ENCODE measurements at regions not wholly inside any gene's neighbourhood (a gene's known extent, or its start where the extent isn't known, plus 50 kb on each side); places are given as distances from the start of the nearest gene placed in this dataset.
A peak's percentile ranks its signal among the peaks of the same experiment; 100 is the strongest.

GRCh38 chr7:42699380-42700178 lies 212.3 kb downstream of the C7orf25 start:
- no peaks in the 10 kb centered on the region for H3K36me3 ChIP-seq
- peaks cover 0 to 3% (median 0%) of the 10 kb centered on the region in 12 donors for H3K9me3 ChIP-seq
- ATAC-seq (peak in 1 of 4 donors; percentile 56), DNase-seq (peak in 1 of 5 donors; percentile 34)
- H3K27me3 ChIP-seq = no peaks in the 10 kb centered on the region
- no peak overlapping the region for H3K4me3 ChIP-seq
- intact Hi-C loops (cut with DNase I) = loop anchor here in 7 of 10 donors (10.0 kb wide), 4 partner anchors 135 to 755 kb away; partner anchors contain the start of gene GLI3 (in 1 of the 7)
- H3K27ac ChIP-seq = peak overlapping the region in 1 of 12 donors; percentile 27
- peaks cover 0 to 32% (median 13%) of the 10 kb centered on the region in 12 donors for H3K4me1 ChIP-seq
- 32 to 37% (median 35%) methylated on average over 11 of the region's 11 CpGs for WGBS, 4 donors
- TF ChIP-seq CTCF (IDR thresholded peaks at IDR 0.05) = no peak
- no peak for TF ChIP-seq POLR2A (IDR thresholded peaks at IDR 0.05)

GRCh38 chr7:42698600-42699374 lies 213.1 kb downstream of the C7orf25 start:
- no peaks in the 10 kb centered on the region for H3K27me3 ChIP-seq
- H3K4me3 ChIP-seq = no peak overlapping the region
- H3K9me3 ChIP-seq = peaks cover 0 to 3% (median 0%) of the 10 kb centered on the region in 12 donors
- no peak overlapping the region for H3K27ac ChIP-seq
- intact Hi-C loops (cut with DNase I) = loop anchor here in 7 of 10 donors (10.0 kb wide), 4 partner anchors 136 to 754 kb away; partner anchors contain the start of gene GLI3 (in 1 of the 7)
- ATAC-seq (no peak), DNase-seq (no peak)
- H3K36me3 ChIP-seq = no peaks in the 10 kb centered on the region
- peaks cover 0 to 32% (median 13%) of the 10 kb centered on the region in 12 donors for H3K4me1 ChIP-seq
- 66 to 77% (median 69%) methylated on average over 7 of the region's 7 CpGs for WGBS, 4 donors
- TF ChIP-seq POLR2A (IDR thresholded peaks at IDR 0.05) (no peak), CTCF (IDR thresholded peaks at IDR 0.05) (no peak)

- Histone ChIP-seq H3K27ac (peak overlapping the region in 1 of 12 donors; percentile 14), H3K9me3 (peaks cover 0 to under 1% (median 0%) of the 10 kb centered on the region in 12 donors), H3K4me3 (no peak overlapping the region), H3K27me3 (no peaks in the 10 kb centered on the region), H3K4me1 (peaks cover 0 to 18% (median 10%) of the 10 kb centered on the region in 12 donors), H3K36me3 (no peaks in the 10 kb centered on the region)
- DNase-seq (no peak), ATAC-seq (peak in 3 of 4 donors; percentile 43 to 70 (median 65))
- intact Hi-C loops (cut with DNase I) = loop anchor here in 9 of 10 donors (5.0 to 10.0 kb wide), 7 partner anchors 140 to 753 kb away; partner anchors contain the start of gene GLI3 (in 1 of the 9)
- TF ChIP-seq POLR2A (IDR thresholded peaks at IDR 0.05) (no peak), CTCF (IDR thresholded peaks at IDR 0.05) (no peak)
- WGBS, 4 donors = 47 to 58% (median 55%) methylated on average over 6 of the region's 6 CpGs
These were observed 216.9 kb downstream of the C7orf25 start for GRCh38 chr7:42694894-42695507.

Measured in heart left ventricle (tissue), 16 donors.